Suprapubic skin (tissue), 4 donors: ENCODE measurements at regions not wholly inside any gene's neighbourhood (a gene's known extent, or its start where the extent isn't known, plus 50 kb on each side); places are given as distances from the start of the nearest gene placed in this dataset.

Experiments
- DNase-seq, 2 donors: peaks; one replicate each; pipeline ENCODE4 v3.0.0-alpha.2; 2019; ENCODE audit warnings: low spot score in 2 of 2
- H3K27ac ChIP-seq: fragments of 200-600 bp; sonication (generic); one replicate; pipeline ENCODE4 v1.5.1; 2019
- H3K27me3 ChIP-seq: fragments of 200-600 bp; sonication (generic); one replicate; pipeline ENCODE4 v1.5.1; 2019
- H3K36me3 ChIP-seq: fragments of 200-600 bp; sonication (generic); one replicate; pipeline ENCODE4 v1.5.1; 2019
- H3K4me1 ChIP-seq: fragments of 200-600 bp; sonication (generic); one replicate; pipeline ENCODE4 v1.5.1; 2019
- H3K4me3 ChIP-seq: fragments of 200-600 bp; sonication (generic); one replicate; pipeline ENCODE4 v1.5.1; 2019; ENCODE audit warnings: mild to moderate bottlenecking
- H3K9me3 ChIP-seq: fragments of 200-600 bp; sonication (generic); one replicate; pipeline ENCODE4 v1.5.1; 2019
- CTCF ChIP-seq, 2 donors: fragments of 200-600 bp in 1 of 2; fragments of 450-650 bp in 1 of 2; sonication (generic) in 1 of 2; IDR thresholded peaks; one replicate each; pipeline ENCODE4 v1.5.1; 2016 to 2019; ENCODE audit warnings: antibody characterized with exemption in 2 of 2, mild to moderate bottlenecking in 1 of 2, moderate library complexity in 1 of 2
- EP300 ChIP-seq: sonication (generic); formaldehyde crosslinking; IDR thresholded peaks from one replicate; pipeline ENCODE4 v1.6.1; 2017; ENCODE audit warnings: antibody characterized with exemption
- POLR2A ChIP-seq, 2 donors: fragments of 450-650 bp; IDR thresholded peaks; one replicate each; pipeline ENCODE4 v1.6.1; 2017; ENCODE audit warnings: antibody characterized with exemption in 2 of 2, mild to moderate bottlenecking in 2 of 2, moderate library complexity in 2 of 2
- POLR2AphosphoS5 ChIP-seq, 3 donors: sonication (generic); formaldehyde crosslinking; IDR thresholded peaks; one replicate each; pipeline ENCODE4 v1.6.1; 2017; ENCODE audit warnings: antibody characterized with exemption in 3 of 3
- WGBS: methylation state at CpG from one replicate; pipeline ENCODE4 v1.1.5; 2018; 5-methylcytosine and 5-hydroxymethylcytosine counted together

- no peak for TF ChIP-seq POLR2A (IDR thresholded peaks at IDR 0.05)
- TF ChIP-seq CTCF (IDR thresholded peaks at IDR 0.05) = no peak
- no peak for TF ChIP-seq POLR2AphosphoS5 (IDR thresholded peaks at IDR 0.05)
- TF ChIP-seq EP300 = no peak
- WGBS = 57% methylated on average over 3 of the region's 3 CpGs
- no peaks in the 10 kb centered on the region for H3K27me3 ChIP-seq
- H3K4me1 ChIP-seq = no peaks in the 10 kb centered on the region
- no peak overlapping the region for H3K4me3 ChIP-seq
- no peak for DNase-seq
- no peak overlapping the region for H3K27ac ChIP-seq
- no peaks in the 10 kb centered on the region for H3K9me3 ChIP-seq
- H3K36me3 ChIP-seq = no peaks in the 10 kb centered on the region
Measured at GRCh38 chr6:91082311-91082832, 495.5 kb upstream of the MAP3K7 start.

- Histone ChIP-seq H3K27ac (no peak overlapping the region), H3K4me3 (no peak overlapping the region), H3K36me3 (no peaks in the 10 kb centered on the region), H3K27me3 (no peaks in the 10 kb centered on the region), H3K9me3 (no peaks in the 10 kb centered on the region), H3K4me1 (no peaks in the 10 kb centered on the region)
- 36% methylated on average over 6 of the region's 6 CpGs for WGBS
- TF ChIP-seq POLR2AphosphoS5 (IDR thresholded peaks at IDR 0.05) (no peak), CTCF (IDR thresholded peaks at IDR 0.05) (peak in 1 of 2 donors; percentile 45)
- no peak for DNase-seq
Measured at GRCh38 chr6:91081452-91082067, 494.7 kb upstream of the MAP3K7 start.

- no peak overlapping the region for H3K27ac ChIP-seq
- no peaks in the 10 kb centered on the region for H3K36me3 ChIP-seq
- no peak for DNase-seq
Measured at GRCh38 chr6:91080871-91081270, 494.0 kb upstream of the MAP3K7 start.

GRCh38 chr6:91079969-91080368, 493.1 kb upstream of the MAP3K7 start:
- WGBS = 55% methylated on average over 3 of the region's 3 CpGs
- H3K27ac ChIP-seq = no peak overlapping the region
- H3K27me3 ChIP-seq = no peaks in the 10 kb centered on the region
- no peaks in the 10 kb centered on the region for H3K9me3 ChIP-seq
- H3K4me1 ChIP-seq = no peaks in the 10 kb centered on the region
- TF ChIP-seq EP300 (no peak), CTCF (IDR thresholded peaks at IDR 0.05) (no peak), POLR2AphosphoS5 (IDR thresholded peaks at IDR 0.05) (no peak), POLR2A (IDR thresholded peaks at IDR 0.05) (no peak)
- no peaks in the 10 kb centered on the region for H3K36me3 ChIP-seq
- no peak for DNase-seq
- no peak overlapping the region for H3K4me3 ChIP-seq

More at GRCh38 chr6:91080871-91081270, 494.0 kb upstream of the MAP3K7 start:
- Histone ChIP-seq H3K4me3 (no peak overlapping the region), H3K4me1 (no peaks in the 10 kb centered on the region), H3K9me3 (no peaks in the 10 kb centered on the region), H3K27me3 (no peaks in the 10 kb centered on the region)
- TF ChIP-seq POLR2A (IDR thresholded peaks at IDR 0.05) (no peak), POLR2AphosphoS5 (IDR thresholded peaks at IDR 0.05) (no peak), CTCF (IDR thresholded peaks at IDR 0.05) (no peak), EP300 (no peak)

GRCh38 chr6:91075244-91075976, 488.5 kb upstream of the MAP3K7 start:
- WGBS = 71% methylated on average over 5 of the region's 5 CpGs
- Histone ChIP-seq H3K9me3 (no peaks in the 10 kb centered on the region), H3K27me3 (no peaks in the 10 kb centered on the region), H3K27ac (no peak overlapping the region), H3K4me1 (no peaks in the 10 kb centered on the region), H3K4me3 (no peak overlapping the region), H3K36me3 (no peaks in the 10 kb centered on the region)
- DNase-seq = no peak
- TF ChIP-seq EP300 = no peak
- TF ChIP-seq POLR2AphosphoS5 (IDR thresholded peaks at IDR 0.05) = no peak
- TF ChIP-seq POLR2A (IDR thresholded peaks at IDR 0.05) = no peak
- TF ChIP-seq CTCF (IDR thresholded peaks at IDR 0.05) = no peak
